CD14-positive monocyte (primary cell): ENCODE measurements at regions not wholly inside any gene's neighbourhood (a gene's known extent, or its start where the extent isn't known, plus 50 kb on each side); places are given as distances from the start of the nearest gene placed in this dataset.

Experiments
- DNase-seq, 3 donors: peaks; one replicate each; pipeline ENCODE4 v3.0.0-alpha.2; 2011 to 2022
- H2AFZ ChIP-seq: 2 replicates; pipeline ENCODE4 v1.6.0; 2012; ENCODE audit warnings: mild to moderate bottlenecking, low read depth, low read length, inconsistent platforms; ENCODE audit not compliant: insufficient read depth, poor library complexity, severe bottlenecking
- H3K27ac ChIP-seq, 2 donors: 1 replicate in 1 of 2; 2 replicates in 1 of 2; pipeline ENCODE4 v1.5.1; 2012 to 2013; ENCODE audit warnings: low read length in 2 of 2, control low read depth in 1 of 2, inconsistent platforms in 1 of 2, low read depth in 1 of 2, mild to moderate bottlenecking in 1 of 2
- H3K27me3 ChIP-seq, 2 donors: one replicate each; pipeline versions ENCODE4 v1.6.0 to v1.6.1; 2011 to 2013; ENCODE audit warnings: low read length in 2 of 2; ENCODE audit not compliant: control insufficient read depth in 2 of 2, insufficient read depth in 2 of 2
- H3K36me3 ChIP-seq, 2 donors: replicated peaks in 1 of 2; 1 replicate in 1 of 2; 2 replicates in 1 of 2; pipeline versions ENCODE4 v1.5.1 to v1.6.1; 2012 to 2013; ENCODE audit warnings: low read length in 2 of 2, control low read depth in 1 of 2, inconsistent platforms in 1 of 2, mild to moderate bottlenecking in 1 of 2; ENCODE audit not compliant: insufficient read depth in 2 of 2, control insufficient read depth in 1 of 2
- H3K4me1 ChIP-seq, 2 donors: 1 replicate in 1 of 2; 2 replicates in 1 of 2; pipeline versions ENCODE4 v1.5.1 to v1.6.1; 2012 to 2013; ENCODE audit warnings: low read length in 2 of 2, control low read depth in 1 of 2, inconsistent platforms in 1 of 2, mild to moderate bottlenecking in 1 of 2, moderate library complexity in 1 of 2; ENCODE audit not compliant: insufficient read depth in 2 of 2, control insufficient read depth in 1 of 2
- H3K4me2 ChIP-seq: replicated peaks from 2 replicates; pipeline ENCODE3; 2012; ENCODE audit warnings: low read length, moderate library complexity, mild to moderate bottlenecking; ENCODE audit not compliant: poor library complexity, severe bottlenecking; ENCODE audit errors: extremely low read depth
- H3K4me3 ChIP-seq, 3 experiments: fragments of 200-600 bp in 1 of 3; sonication (generic) in 1 of 3; replicated peaks in 1 of 3; 1 replicate in 2 of 3; 2 replicates in 1 of 3; pipeline ENCODE4 v1.5.1; 2011 to 2013; ENCODE audit warnings: low read length in 3 of 3, mild to moderate bottlenecking in 3 of 3, control low read depth in 2 of 3, low read depth in 2 of 3, inconsistent platforms in 1 of 3, moderate library complexity in 1 of 3
- H3K79me2 ChIP-seq: 2 replicates; pipeline ENCODE4 v1.6.0; 2012; ENCODE audit warnings: mild to moderate bottlenecking, control low read depth, inconsistent platforms, low read length, moderate library complexity; ENCODE audit not compliant: insufficient read depth
- H3K9ac ChIP-seq: 2 replicates; pipeline ENCODE4 v1.6.0; 2017; ENCODE audit warnings: low read length, mild to moderate bottlenecking; ENCODE audit not compliant: insufficient read depth, poor library complexity, severe bottlenecking
- H3K9me3 ChIP-seq, 2 donors: replicated peaks in 1 of 2; 1 replicate in 1 of 2; 2 replicates in 1 of 2; pipeline versions ENCODE4 v1.5.1 to v1.6.1; 2012 to 2013; ENCODE audit warnings: low read length in 2 of 2, control low read depth in 1 of 2; ENCODE audit not compliant: control insufficient read depth in 1 of 2, insufficient read depth in 1 of 2
- H4K20me1 ChIP-seq: 2 replicates; pipeline ENCODE4 v1.6.0; 2012; ENCODE audit warnings: mild to moderate bottlenecking, low read length, control low read depth, moderate library complexity; ENCODE audit not compliant: insufficient read depth
- H3K27ac Mint-ChIP-seq, 7 donors: one replicate each; pipeline ENCODE4 v1.8.0; 2020; ENCODE audit warnings: mild to moderate bottlenecking in 7 of 7, mixed read lengths in 7 of 7, moderate library complexity in 6 of 7, inconsistent platforms in 2 of 7
- H3K27me3 Mint-ChIP-seq, 3 donors: one replicate each; pipeline ENCODE4 v1.8.0; 2021 to 2022; ENCODE audit warnings: low read depth in 3 of 3, mild to moderate bottlenecking in 3 of 3, mixed read lengths in 3 of 3, moderate library complexity in 3 of 3, inconsistent platforms in 1 of 3
- H3K36me3 Mint-ChIP-seq, 2 donors: one replicate each; pipeline ENCODE4 v1.8.0; 2020; ENCODE audit warnings: mixed read lengths in 2 of 2, inconsistent platforms in 1 of 2, mild to moderate bottlenecking in 1 of 2
- H3K4me1 Mint-ChIP-seq: one replicate; pipeline ENCODE4 v1.8.0; 2020; ENCODE audit warnings: mild to moderate bottlenecking, mixed read lengths
- H3K4me3 Mint-ChIP-seq, 2 donors: one replicate each; pipeline ENCODE4 v1.8.0; 2020; ENCODE audit warnings: mild to moderate bottlenecking in 2 of 2, mixed read lengths in 2 of 2, moderate library complexity in 1 of 2
- H3K9me3 Mint-ChIP-seq, 7 donors: one replicate each; pipeline ENCODE4 v1.8.0; 2020 to 2022; ENCODE audit warnings: mixed read lengths in 7 of 7, mild to moderate bottlenecking in 6 of 7, moderate library complexity in 6 of 7, inconsistent platforms in 2 of 7
- WGBS: methylation state at CpG from one replicate; pipeline ENCODE4 v1.1.5; 2013; ENCODE audit warnings: missing lambda C conversion rate; ENCODE audit not compliant: insufficient coverage; 5-methylcytosine and 5-hydroxymethylcytosine counted together
- intact Hi-C, 2 donors: fragments of 100-400 bp; cut with micrococcal nuclease; formaldehyde crosslinking; loops; one replicate each; pipeline versions ENCODE4 v1.15.0 to v1.15.1; 2023
- TF ChIP-seq, protein P1 (sequence below): fragments of 200-600 bp; IDR thresholded peaks from one replicate; pipeline ENCODE4 v1.8.0; 2022; ENCODE audit warnings: antibody characterized with exemption, mild to moderate bottlenecking

DNA sequence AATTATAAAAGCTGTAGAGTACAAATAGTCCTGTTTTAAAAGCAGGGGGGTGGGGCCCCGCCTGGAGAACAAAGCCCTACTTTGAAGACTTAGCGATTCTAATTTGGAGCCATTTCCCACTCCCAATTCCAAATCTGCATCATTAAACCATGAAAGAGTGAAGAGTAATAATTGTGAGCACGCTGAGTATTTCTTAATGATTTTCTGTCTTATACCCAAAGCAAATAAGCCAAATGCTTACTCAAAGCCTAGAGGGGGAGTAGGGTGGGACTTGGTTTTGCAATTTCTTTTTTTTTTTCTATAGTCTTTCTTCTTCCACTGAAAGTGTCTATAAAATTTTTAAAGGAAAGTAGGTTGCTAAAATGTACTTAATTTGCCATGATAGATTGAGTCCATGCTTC, 470.1 kb downstream of the TOX3 start:
- no peak for DNase-seq
- H3K27me3 ChIP-seq, result no peaks in the 10 kb centered on the region
- no CpG with 5 or more reads among the region's 3 CpGs for WGBS
- H2AFZ ChIP-seq, result no peak overlapping the region
- Mint-ChIP-seq H3K4me3 (no peak overlapping the region), H3K27me3 (peaks cover 0 to 1% (median 0%) of the 10 kb centered on the region in 3 donors), H3K4me1 (no peaks in the 10 kb centered on the region), H3K27ac (no peak overlapping the region), H3K9me3 (peaks cover 0 to 9% (median 0%) of the 10 kb centered on the region in 7 donors), H3K36me3 (no peaks in the 10 kb centered on the region)
- H3K4me2 ChIP-seq, result no peak overlapping the region
- H3K9me3 ChIP-seq, result peaks cover 0 to 7% of the 10 kb centered on the region in 2 donors
- H3K9ac ChIP-seq, result no peak overlapping the region
- TF ChIP-seq, protein P1, sequence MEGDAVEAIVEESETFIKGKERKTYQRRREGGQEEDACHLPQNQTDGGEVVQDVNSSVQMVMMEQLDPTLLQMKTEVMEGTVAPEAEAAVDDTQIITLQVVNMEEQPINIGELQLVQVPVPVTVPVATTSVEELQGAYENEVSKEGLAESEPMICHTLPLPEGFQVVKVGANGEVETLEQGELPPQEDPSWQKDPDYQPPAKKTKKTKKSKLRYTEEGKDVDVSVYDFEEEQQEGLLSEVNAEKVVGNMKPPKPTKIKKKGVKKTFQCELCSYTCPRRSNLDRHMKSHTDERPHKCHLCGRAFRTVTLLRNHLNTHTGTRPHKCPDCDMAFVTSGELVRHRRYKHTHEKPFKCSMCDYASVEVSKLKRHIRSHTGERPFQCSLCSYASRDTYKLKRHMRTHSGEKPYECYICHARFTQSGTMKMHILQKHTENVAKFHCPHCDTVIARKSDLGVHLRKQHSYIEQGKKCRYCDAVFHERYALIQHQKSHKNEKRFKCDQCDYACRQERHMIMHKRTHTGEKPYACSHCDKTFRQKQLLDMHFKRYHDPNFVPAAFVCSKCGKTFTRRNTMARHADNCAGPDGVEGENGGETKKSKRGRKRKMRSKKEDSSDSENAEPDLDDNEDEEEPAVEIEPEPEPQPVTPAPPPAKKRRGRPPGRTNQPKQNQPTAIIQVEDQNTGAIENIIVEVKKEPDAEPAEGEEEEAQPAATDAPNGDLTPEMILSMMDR, result no peak
- no peaks in the 10 kb centered on the region for H3K79me2 ChIP-seq
- no peak overlapping the region for H3K27ac ChIP-seq
- H3K4me3 ChIP-seq, result no peak overlapping the region
- intact Hi-C loops, result no loop called here
- no peaks in the 10 kb centered on the region for H4K20me1 ChIP-seq
- no peaks in the 10 kb centered on the region for H3K4me1 ChIP-seq
- no peaks in the 10 kb centered on the region for H3K36me3 ChIP-seq

DNA sequence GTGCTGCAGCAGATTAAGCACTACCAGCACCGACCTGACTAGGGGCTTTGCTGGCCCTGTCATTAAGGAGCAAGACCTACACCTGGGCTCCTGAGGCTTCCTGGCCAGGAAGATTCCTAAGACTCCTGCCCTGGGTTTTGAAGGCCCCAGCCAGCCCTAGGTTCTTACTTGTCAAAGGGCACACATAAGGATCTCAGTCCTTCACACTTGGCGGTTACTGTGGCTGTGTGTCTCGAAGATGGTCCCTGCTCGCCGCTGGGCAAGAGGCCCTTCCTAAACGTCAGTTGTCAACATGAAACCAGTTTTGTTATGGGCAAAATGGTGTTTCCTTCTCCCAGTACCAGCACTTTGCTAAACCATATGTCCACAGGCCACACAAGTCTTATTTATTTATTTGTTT, 470.6 kb downstream of the TOX3 start:
- no peaks in the 10 kb centered on the region for H3K79me2 ChIP-seq
- H4K20me1 ChIP-seq, result no peaks in the 10 kb centered on the region
- no peak overlapping the region for H3K27ac Mint-ChIP-seq
- DNase-seq, result no peak
- TF ChIP-seq, protein P1, result no peak
- no peak overlapping the region for H3K4me2 ChIP-seq
- no peak overlapping the region for H3K27ac ChIP-seq
- intact Hi-C loops, result no loop called here
- no peak overlapping the region for H2AFZ ChIP-seq
- WGBS, result 89% methylated on average over 4 of the region's 6 CpGs
- no peak overlapping the region for H3K4me3 Mint-ChIP-seq
- peaks cover 0 to 9% (median 0%) of the 10 kb centered on the region in 7 donors for H3K9me3 Mint-ChIP-seq
- peaks cover 0 to 1% (median 0%) of the 10 kb centered on the region in 3 donors for H3K27me3 Mint-ChIP-seq
- H3K27me3 ChIP-seq, result no peaks in the 10 kb centered on the region
- no peaks in the 10 kb centered on the region for H3K4me1 ChIP-seq
- H3K9ac ChIP-seq, result no peak overlapping the region
- no peaks in the 10 kb centered on the region for H3K36me3 Mint-ChIP-seq
- H3K4me1 Mint-ChIP-seq, result no peaks in the 10 kb centered on the region
- H3K9me3 ChIP-seq, result peaks cover 0 to 7% of the 10 kb centered on the region in 2 donors
- H3K4me3 ChIP-seq, result no peak overlapping the region
- H3K36me3 ChIP-seq, result no peaks in the 10 kb centered on the region
